Ovary (tissue), 7 donors: ENCODE measurements at regions not wholly inside any gene's neighbourhood (a gene's known extent, or its start where the extent isn't known, plus 50 kb on each side); places are given as distances from the start of the nearest gene placed in this dataset.

Experiments used
- DNase-seq, 5 donors: peaks; one replicate each; pipeline ENCODE4 v3.0.0-alpha.2; 2019 to 2020
- H3K27ac ChIP-seq, 2 donors: fragments of 200-600 bp; one replicate each; pipeline versions ENCODE4 v1.5.1 to v1.8.0; 2019 to 2022
- H3K27me3 ChIP-seq: fragments of 200-600 bp; one replicate; pipeline ENCODE4 v1.8.0; 2022
- H3K36me3 ChIP-seq: fragments of 200-600 bp; sonication (generic); one replicate; pipeline ENCODE4 v1.5.1; 2019
- H3K4me1 ChIP-seq: one replicate; pipeline ENCODE4 v1.8.1; 2013; ENCODE audit warnings: mild to moderate bottlenecking, moderate library complexity; ENCODE audit not compliant: insufficient read depth
- H3K4me3 ChIP-seq: fragments of 200-600 bp; sonication (generic); one replicate; pipeline ENCODE4 v1.5.1; 2017
- H3K9me3 ChIP-seq, 2 donors: fragments of 200-600 bp in 1 of 2; sonication (generic) in 1 of 2; one replicate each; pipeline versions ENCODE4 v1.5.1 to v1.8.1; 2013 to 2019; ENCODE audit warnings: mild to moderate bottlenecking in 1 of 2, moderate library complexity in 1 of 2
- CTCF ChIP-seq, 3 donors: fragments of 450-650 bp in 2 of 3; fragments of 200-600 bp in 1 of 3; IDR thresholded peaks; one replicate each; pipeline versions ENCODE4 v1.5.1 to v1.8.0; 2016 to 2022; ENCODE audit warnings: antibody characterized with exemption in 3 of 3, mild to moderate bottlenecking in 1 of 3
- EP300 ChIP-seq: sonication (generic); formaldehyde crosslinking; IDR thresholded peaks from one replicate; pipeline ENCODE4 v1.6.1; 2017; ENCODE audit warnings: antibody characterized with exemption
- POLR2A ChIP-seq: fragments of 450-650 bp; IDR thresholded peaks from one replicate; pipeline ENCODE4 v1.6.1; 2017; ENCODE audit warnings: antibody characterized with exemption, mild to moderate bottlenecking, moderate library complexity
- WGBS, 3 donors: extraction: QIAGEN DNeasy Blood & Tissue Kit in 1 of 3; methylation state at CpG; one replicate each; pipeline versions ENCODE4 v1.1.5 to v1.1.7; 2013 to 2017; 5-methylcytosine and 5-hydroxymethylcytosine counted together
- intact Hi-C, 4 donors: fragments of 100-400 bp; cut with DNase I; formaldehyde crosslinking; loops; one replicate each; pipeline versions ENCODE4 v1.11.0 to v1.15.1; 2022 to 2023
- donor health status: DM: no; HTN: no; CAD: no; lungs with moderate emphysema.
- donor health status: DM: no; HTN: no; CAD: no.
- donor health status: Bipolar disorder and iron deficiency.
- donor health status: DM: no; HTN: no; CAD: no.
- donor health status: DM: yes; HTN: yes; CAD: no.

GRCh38 chr2:152825834-152826233 is 107.4 kb downstream of the ARL6IP6 start:
- TF ChIP-seq POLR2A = no peak
- TF ChIP-seq EP300 = no peak
- TF ChIP-seq CTCF (IDR thresholded peaks at IDR 0.05) = no peak
- intact Hi-C loops = no loop called here
- WGBS, 3 donors = 14 to 30% (median 22%) methylated on average over 3 of the region's 3 CpGs
- Histone ChIP-seq H3K9me3 (no peaks in the 10 kb centered on the region), H3K4me1 (no peaks in the 10 kb centered on the region), H3K27me3 (no peaks in the 10 kb centered on the region), H3K36me3 (no peaks in the 10 kb centered on the region), H3K4me3 (no peak overlapping the region), H3K27ac (no peak overlapping the region)
- DNase-seq = no peak

GRCh38 chr2:152823905-152824304 is 105.5 kb downstream of the ARL6IP6 start:
- intact Hi-C loops = no loop called here
- Histone ChIP-seq H3K27me3 (no peaks in the 10 kb centered on the region), H3K36me3 (no peaks in the 10 kb centered on the region), H3K4me1 (no peaks in the 10 kb centered on the region), H3K27ac (no peak overlapping the region), H3K9me3 (no peaks in the 10 kb centered on the region), H3K4me3 (no peak overlapping the region)
- DNase-seq = no peak
- 47 to 90% (median 72%) methylated on average over 3 of the region's 3 CpGs for WGBS, 3 donors
- no peak for TF ChIP-seq POLR2A
- TF ChIP-seq CTCF (IDR thresholded peaks at IDR 0.05) = no peak

- H3K9me3 ChIP-seq = no peaks in the 10 kb centered on the region
- DNase-seq = no peak
- H3K4me3 ChIP-seq = no peak overlapping the region
- H3K27ac ChIP-seq = no peak overlapping the region
- H3K27me3 ChIP-seq = no peaks in the 10 kb centered on the region
- no peaks in the 10 kb centered on the region for H3K4me1 ChIP-seq
- intact Hi-C loops = no loop called here
- TF ChIP-seq CTCF (IDR thresholded peaks at IDR 0.05) (no peak), POLR2A (no peak), EP300 (no peak)
- WGBS, 3 donors = 10 to 20% (median 12%) methylated on average over 5 of the region's 5 CpGs
- no peaks in the 10 kb centered on the region for H3K36me3 ChIP-seq
Measured at GRCh38 chr2:152822676-152823075, 104.3 kb downstream of the ARL6IP6 start.

GRCh38 chr2:152820048-152820447 is 101.6 kb downstream of the ARL6IP6 start:
- H3K9me3 ChIP-seq = no peaks in the 10 kb centered on the region
- TF ChIP-seq POLR2A (no peak), EP300 (no peak), CTCF (IDR thresholded peaks at IDR 0.05) (no peak)
- H3K36me3 ChIP-seq = no peaks in the 10 kb centered on the region
- DNase-seq = no peak
- no peaks in the 10 kb centered on the region for H3K27me3 ChIP-seq
- H3K4me1 ChIP-seq = no peaks in the 10 kb centered on the region
- WGBS, 3 donors = 91 to 100% (median 95%) methylated on average over 1 of the region's 1 CpG
- no peak overlapping the region for H3K27ac ChIP-seq
- intact Hi-C loops = no loop called here
- no peak overlapping the region for H3K4me3 ChIP-seq
